ENCODE measurements at regions not wholly inside any gene's neighbourhood (a gene's known extent, or its start where the extent isn't known, plus 50 kb on each side); places are given as distances from the start of the nearest gene placed in this dataset.

- no peaks in the 10 kb centered on the region for H3K27me3 ChIP-seq
Observed at GRCh38 chr22:27571463-27572277, 229.9 kb downstream of the MN1 start.

GRCh38 chr22:27572278-27572666 lies 229.3 kb downstream of the MN1 start:
- TF ChIP-seq CTCF (IDR thresholded peaks at IDR 0.05), result no peak
- no peak overlapping the region for H3K4me3 ChIP-seq
- H3K9me3 ChIP-seq, result peaks cover 0 to 10% of the 10 kb centered on the region in 2 donors
- H3K36me3 ChIP-seq, result no peaks in the 10 kb centered on the region
- DNase-seq (ENCODE audit: low spot score), result no peak
- H3K4me1 ChIP-seq, result peaks cover 0 to 13% of the 10 kb centered on the region in 2 donors
- H3K27ac ChIP-seq, result no peak overlapping the region
- no peaks in the 10 kb centered on the region for H3K27me3 ChIP-seq

More at GRCh38 chr22:27571463-27572277, 229.9 kb downstream of the MN1 start:
- Histone ChIP-seq H3K36me3 (no peaks in the 10 kb centered on the region), H3K4me3 (no peak overlapping the region), H3K27ac (no peak overlapping the region), H3K4me1 (peaks cover 0 to 7% of the 10 kb centered on the region in 2 donors), H3K9me3 (peaks cover 0 to 10% of the 10 kb centered on the region in 2 donors)
- DNase-seq (ENCODE audit: low spot score), result no peak
- TF ChIP-seq CTCF (IDR thresholded peaks at IDR 0.05), result no peak

- peaks cover 0 to 10% of the 10 kb centered on the region in 2 donors for H3K9me3 ChIP-seq
- H3K4me3 ChIP-seq, result no peak overlapping the region
- H3K4me1 ChIP-seq, result peaks cover 0 to 25% of the 10 kb centered on the region in 2 donors
- no peak overlapping the region for H3K27ac ChIP-seq
- no peak for DNase-seq (ENCODE audit: low spot score)
- TF ChIP-seq CTCF (IDR thresholded peaks at IDR 0.05), result no peak
- H3K36me3 ChIP-seq, result no peaks in the 10 kb centered on the region
- no peaks in the 10 kb centered on the region for H3K27me3 ChIP-seq
Observed at GRCh38 chr22:27573280-27574001, 228.1 kb downstream of the MN1 start.

- H3K27me3 ChIP-seq, result no peaks in the 10 kb centered on the region
- TF ChIP-seq CTCF (IDR thresholded peaks at IDR 0.05), result no peak
- H3K4me3 ChIP-seq, result no peak overlapping the region
- H3K4me1 ChIP-seq, result peaks cover 0 to 28% of the 10 kb centered on the region in 2 donors
- H3K9me3 ChIP-seq, result peaks cover 0 to 10% of the 10 kb centered on the region in 2 donors
- no peaks in the 10 kb centered on the region for H3K36me3 ChIP-seq
- DNase-seq (ENCODE audit: low spot score), result no peak
- no peak overlapping the region for H3K27ac ChIP-seq
Observed at GRCh38 chr22:27574002-27574366, 227.6 kb downstream of the MN1 start.

- H3K9me3 ChIP-seq, result peaks cover 0 to 10% of the 10 kb centered on the region in 2 donors
- H3K27me3 ChIP-seq, result no peaks in the 10 kb centered on the region
- H3K4me1 ChIP-seq, result peaks cover 0 to 28% of the 10 kb centered on the region in 2 donors
- H3K4me3 ChIP-seq, result no peak overlapping the region
- H3K27ac ChIP-seq, result no peak overlapping the region
- no peaks in the 10 kb centered on the region for H3K36me3 ChIP-seq
- DNase-seq (ENCODE audit: low spot score), result no peak
- no peak for TF ChIP-seq CTCF (IDR thresholded peaks at IDR 0.05)
Observed at GRCh38 chr22:27574651-27575050, 226.9 kb downstream of the MN1 start.

Measured in right atrium auricular region (tissue), 2 donors.